HCT116 (cell line): ENCODE measurements at regions not wholly inside any gene's neighbourhood (a gene's known extent, or its start where the extent isn't known, plus 50 kb on each side); places are given as distances from the start of the nearest gene placed in this dataset.

Source experiments
- ATAC-seq: fragments of 200-7000 bp; cut with Tn5 transposase; 2 replicates; pipeline ENCODE4 v1.9.1; 2020; ENCODE audit warnings: mild to moderate bottlenecking, moderate library complexity
- BruUV-seq: library from RNA; stranded (reverse); fragments of 400-500 nt; replicated peaks from 2 replicates; lab custom pipeline; 2021; lab: Mats Ljungman, UMichigan
- CTCF ChIA-PET: fragments of 300-600 bp; sonication (Branson Sonifier 250); formaldehyde crosslinking; loops from one replicate; lab custom pipeline; 2021; ENCODE audit warnings: antibody characterized with exemption; lab: Charles Lee
- POLR2A ChIA-PET: fragments of 300-600, 350-600 bp; sonication (Branson Sonifier 250); formaldehyde crosslinking; loops from one replicate; lab custom pipeline; 2021; ENCODE audit warnings: antibody characterized with exemption; lab: Charles Lee
- RAD21 ChIA-PET, 2 experiments: fragments of 300-600 bp; sonication (Branson Sonifier 250); formaldehyde crosslinking; loops; one replicate each; lab custom pipeline; 2023; ENCODE audit warnings: low total read pairs in 2 of 2; ENCODE audit not compliant: uncharacterized antibody in 2 of 2, unreplicated experiment in 2 of 2, low non-redundant PET in 1 of 2; lab: Charles Lee
- DNase-seq: peaks from one replicate; pipeline ENCODE4 v3.0.0-alpha.2; 2010; ENCODE audit warnings: low read depth, low spot score
- H2AFZ ChIP-seq: fragments of 200-600 bp; shearing (Covaris generic), sonication (generic); 2 replicates; pipeline ENCODE4 v1.6.1; 2017; ENCODE audit warnings: low read depth, mixed run types, mixed read lengths, antibody characterized with exemption, low read length; ENCODE audit not compliant: poor library complexity, severe bottlenecking
- H3K27ac ChIP-seq: 2 replicates; pipeline ENCODE4 v1.5.1; 2012; ENCODE audit warnings: low read depth, low read length
- H3K27me3 ChIP-seq: fragments of 200-600 bp; sonication (generic); 2 replicates; pipeline ENCODE4 v1.6.1; 2016; ENCODE audit warnings: mixed run types, low read length, mixed read lengths; ENCODE audit not compliant: insufficient read depth
- H3K36me3 ChIP-seq, 2 experiments: fragments of 200-500 bp in 1 of 2; fragments of 200-600 bp in 1 of 2; sonication (Bioruptor generic) in 1 of 2; sonication (generic) in 1 of 2; 2 replicates each; pipeline versions ENCODE4 v1.5.1 to v1.6.1; 2014 to 2016; ENCODE audit warnings: low read length in 2 of 2, inconsistent platforms in 1 of 2, mixed read lengths in 1 of 2, mixed run types in 1 of 2; ENCODE audit not compliant: insufficient read depth in 2 of 2, control insufficient read depth in 1 of 2
- H3K4me1 ChIP-seq, 2 experiments: fragments of 200-600 bp in 1 of 2; sonication (generic) in 1 of 2; 2 replicates each; pipeline versions ENCODE4 v1.5.1 to v1.6.1; 2012 to 2017; ENCODE audit warnings: low read length in 2 of 2, inconsistent platforms in 1 of 2, mild to moderate bottlenecking in 1 of 2, mixed read lengths in 1 of 2, mixed run types in 1 of 2, moderate library complexity in 1 of 2; ENCODE audit not compliant: insufficient read depth in 2 of 2, control insufficient read depth in 1 of 2
- H3K4me2 ChIP-seq: fragments of 200-600 bp; sonication (generic); 2 replicates; pipeline ENCODE4 v1.6.1; 2017; ENCODE audit warnings: mixed run types, low read length, mixed read lengths
- H3K4me3 ChIP-seq, 2 experiments: fragments of 200-600 bp in 1 of 2; sonication (generic) in 1 of 2; replicated peaks in 1 of 2; 2 replicates each; pipeline ENCODE4 v1.5.1; 2011 to 2016; ENCODE audit warnings: low read length in 2 of 2, control low read depth in 1 of 2, low read depth in 1 of 2, mild to moderate bottlenecking in 1 of 2, mixed read lengths in 1 of 2, mixed run types in 1 of 2
- H3K79me2 ChIP-seq: fragments of 200-600 bp; sonication (generic); 2 replicates; pipeline ENCODE4 v1.6.1; 2017; ENCODE audit warnings: mild to moderate bottlenecking, mixed run types, low read length, moderate library complexity, mixed read lengths; ENCODE audit not compliant: insufficient read depth
- H3K9ac ChIP-seq: fragments of 200-600 bp; sonication (generic); 2 replicates; pipeline ENCODE4 v1.6.1; 2016; ENCODE audit warnings: low read length, mixed read lengths
- H3K9me2 ChIP-seq: fragments of 200-600 bp; sonication (generic), shearing (Covaris generic); 2 replicates; pipeline ENCODE4 v1.6.1; 2017; ENCODE audit warnings: mixed run types, mild to moderate bottlenecking, moderate library complexity; ENCODE audit not compliant: insufficient read depth
- H3K9me3 ChIP-seq, 2 experiments: fragments of 200-500 bp in 1 of 2; fragments of 200-600 bp in 1 of 2; sonication (Bioruptor generic) in 1 of 2; sonication (generic) in 1 of 2; 2 replicates each; pipeline ENCODE4 v1.6.1; 2014 to 2017; ENCODE audit warnings: low read length in 2 of 2, mixed read lengths in 2 of 2, inconsistent platforms in 1 of 2, low read depth in 1 of 2, mild to moderate bottlenecking in 1 of 2, mixed run types in 1 of 2, moderate library complexity in 1 of 2; ENCODE audit not compliant: control insufficient read depth in 1 of 2, insufficient read depth in 1 of 2
- H4K20me1 ChIP-seq: fragments of 200-600 bp; sonication (generic), shearing (Covaris generic); 2 replicates; pipeline ENCODE4 v1.6.1; 2017; ENCODE audit warnings: mixed run types, mild to moderate bottlenecking, moderate library complexity; ENCODE audit not compliant: insufficient read depth
- ATF3 ChIP-seq: IDR thresholded peaks from 2 replicates; pipeline ENCODE4 v1.6.1; 2012
- CBX3 ChIP-seq: IDR thresholded peaks from 2 replicates; pipeline ENCODE4 v1.6.1; 2012; ENCODE audit warnings: low read depth
- EZH2phosphoT487 ChIP-seq: fragments of 200-600 bp; IDR thresholded peaks from 2 replicates; pipeline ENCODE4 v1.6.1; 2018; ENCODE audit warnings: antibody characterized with exemption, borderline replicate concordance
- MAX ChIP-seq: IDR thresholded peaks from 2 replicates; pipeline ENCODE4 v1.6.1; 2012
- POLR2A ChIP-seq: IDR thresholded peaks from 2 replicates; pipeline ENCODE4 v1.7.0; 2011; ENCODE audit warnings: borderline replicate concordance; ENCODE audit not compliant: insufficient read depth, insufficient read length; ENCODE audit errors: extremely low read depth
- RAD21 ChIP-seq: IDR thresholded peaks from 2 replicates; pipeline ENCODE4 v1.6.1; 2012; ENCODE audit warnings: low read depth, mild to moderate bottlenecking
- SP1 ChIP-seq: IDR thresholded peaks from 2 replicates; pipeline ENCODE4 v1.6.1; 2012; ENCODE audit warnings: low read depth
- TCF7L2 ChIP-seq: IDR thresholded peaks from 2 replicates; pipeline ENCODE4 v1.7.0; 2011; ENCODE audit warnings: borderline replicate concordance, inconsistent platforms; ENCODE audit not compliant: insufficient read depth, insufficient read length; ENCODE audit errors: extremely low read depth
- ZNF274 ChIP-seq: fragments of 200-500 bp; sonication (Bioruptor generic); IDR thresholded peaks from 2 replicates; pipeline ENCODE4 v1.6.1; 2014; ENCODE audit warnings: mild to moderate bottlenecking, low read depth, low read length, inconsistent platforms
- intact Hi-C: fragments of 100-400 bp; cut with micrococcal nuclease; formaldehyde crosslinking; loops from 2 replicates; pipeline ENCODE4 v1.10.0; 2022
- TF ChIP-seq, protein P1 (sequence below): IDR thresholded peaks from 2 replicates; pipeline ENCODE4 v1.6.1; 2012; ENCODE audit warnings: low read depth

DNA sequence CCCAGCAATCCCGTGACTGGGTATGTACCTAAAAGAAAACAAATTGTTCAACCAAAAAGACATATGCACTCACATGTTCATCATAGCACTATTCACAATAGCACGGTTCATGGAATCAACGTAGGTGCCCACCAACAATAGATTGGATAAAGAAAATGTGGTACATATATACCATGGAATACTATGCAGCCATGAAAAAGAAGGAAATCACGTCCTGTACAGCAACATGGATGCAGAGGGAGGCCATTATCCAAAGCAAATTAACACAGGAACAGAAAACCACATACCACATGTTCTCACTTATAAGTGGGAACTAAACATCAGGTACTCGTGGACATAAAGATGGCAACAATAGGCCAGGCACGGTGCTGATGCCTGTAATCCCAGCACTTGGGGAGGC lies 207.9 kb upstream of the TNP1 start:
- Histone ChIP-seq H3K4me2 (no peak overlapping the region), H3K9ac (no peak overlapping the region), H3K27me3 (0 out of 2 replicates have a peak, but pooled peaks cover 8% of the 10 kb centered on the region), H3K9me2 (no peaks in the 10 kb centered on the region), H4K20me1 (no peaks in the 10 kb centered on the region), H3K4me3 (no peak overlapping the region), H3K79me2 (no peaks in the 10 kb centered on the region), H2AFZ (no peak overlapping the region), H3K27ac (no peak overlapping the region), H3K4me1 (no peaks in the 10 kb centered on the region)
- intact Hi-C loops: no loop called here
- no peak for DNase-seq
- ChIA-PET RAD21 (no interaction called here), CTCF (no interaction called here)
- no TSS peak for BruUV-seq
- no peak for TF ChIP-seq EZH2phosphoT487
- no peak for TF ChIP-seq MAX
- no peak for TF ChIP-seq POLR2A
- TF ChIP-seq, protein P1, sequence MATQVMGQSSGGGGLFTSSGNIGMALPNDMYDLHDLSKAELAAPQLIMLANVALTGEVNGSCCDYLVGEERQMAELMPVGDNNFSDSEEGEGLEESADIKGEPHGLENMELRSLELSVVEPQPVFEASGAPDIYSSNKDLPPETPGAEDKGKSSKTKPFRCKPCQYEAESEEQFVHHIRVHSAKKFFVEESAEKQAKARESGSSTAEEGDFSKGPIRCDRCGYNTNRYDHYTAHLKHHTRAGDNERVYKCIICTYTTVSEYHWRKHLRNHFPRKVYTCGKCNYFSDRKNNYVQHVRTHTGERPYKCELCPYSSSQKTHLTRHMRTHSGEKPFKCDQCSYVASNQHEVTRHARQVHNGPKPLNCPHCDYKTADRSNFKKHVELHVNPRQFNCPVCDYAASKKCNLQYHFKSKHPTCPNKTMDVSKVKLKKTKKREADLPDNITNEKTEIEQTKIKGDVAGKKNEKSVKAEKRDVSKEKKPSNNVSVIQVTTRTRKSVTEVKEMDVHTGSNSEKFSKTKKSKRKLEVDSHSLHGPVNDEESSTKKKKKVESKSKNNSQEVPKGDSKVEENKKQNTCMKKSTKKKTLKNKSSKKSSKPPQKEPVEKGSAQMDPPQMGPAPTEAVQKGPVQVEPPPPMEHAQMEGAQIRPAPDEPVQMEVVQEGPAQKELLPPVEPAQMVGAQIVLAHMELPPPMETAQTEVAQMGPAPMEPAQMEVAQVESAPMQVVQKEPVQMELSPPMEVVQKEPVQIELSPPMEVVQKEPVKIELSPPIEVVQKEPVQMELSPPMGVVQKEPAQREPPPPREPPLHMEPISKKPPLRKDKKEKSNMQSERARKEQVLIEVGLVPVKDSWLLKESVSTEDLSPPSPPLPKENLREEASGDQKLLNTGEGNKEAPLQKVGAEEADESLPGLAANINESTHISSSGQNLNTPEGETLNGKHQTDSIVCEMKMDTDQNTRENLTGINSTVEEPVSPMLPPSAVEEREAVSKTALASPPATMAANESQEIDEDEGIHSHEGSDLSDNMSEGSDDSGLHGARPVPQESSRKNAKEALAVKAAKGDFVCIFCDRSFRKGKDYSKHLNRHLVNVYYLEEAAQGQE: no peak
- no peak for TF ChIP-seq SP1
- TF ChIP-seq ATF3: no peak
- no peak for TF ChIP-seq ZNF274
- TF ChIP-seq CBX3: no peak
- TF ChIP-seq TCF7L2: no peak
- TF ChIP-seq RAD21: no peak
- TF ChIP-seq, all 23 proteins: peak for 0
- H3K9me3 ChIP-seq: no peaks in the 10 kb centered on the region
- POLR2A ChIA-PET: no interaction called here
- no peaks in the 10 kb centered on the region for H3K36me3 ChIP-seq
- ATAC-seq: no peak
